ENCODE measurements at regions not wholly inside any gene's neighbourhood (a gene's known extent, or its start where the extent isn't known, plus 50 kb on each side); places are given as distances from the start of the nearest gene placed in this dataset.

GRCh38 chr1:232438476-232438875 lies 191.5 kb downstream of the SIPA1L2 start:
- intact Hi-C loops (cut with DNase I), result no loop called here
- Histone ChIP-seq H3K27me3 (no peaks in the 10 kb centered on the region), H3K4me1 (no peaks in the 10 kb centered on the region), H3K27ac (no peak overlapping the region), H3K9me3 (no peaks in the 10 kb centered on the region), H3K36me3 (peaks cover 77% of the 10 kb centered on the region), H3K4me3 (no peak overlapping the region)
- DNase-seq, result no peak
- no peak for TF ChIP-seq CTCF (IDR thresholded peaks at IDR 0.05)
- ATAC-seq, result no peak

GRCh38 chr1:232437510-232437909 lies 192.4 kb downstream of the SIPA1L2 start:
- Histone ChIP-seq H3K36me3 (peaks cover 74% of the 10 kb centered on the region), H3K27me3 (no peaks in the 10 kb centered on the region), H3K4me3 (no peak overlapping the region), H3K4me1 (no peaks in the 10 kb centered on the region), H3K9me3 (no peaks in the 10 kb centered on the region), H3K27ac (no peak overlapping the region)
- TF ChIP-seq CTCF (IDR thresholded peaks at IDR 0.05), result no peak
- intact Hi-C loops (cut with DNase I), result no loop called here
- ATAC-seq (no peak), DNase-seq (no peak)

- Histone ChIP-seq H3K4me3 (no peak overlapping the region), H3K27me3 (no peaks in the 10 kb centered on the region), H3K4me1 (no peaks in the 10 kb centered on the region), H3K27ac (no peak overlapping the region), H3K36me3 (peaks cover 65% of the 10 kb centered on the region), H3K9me3 (no peaks in the 10 kb centered on the region)
- ATAC-seq (peak; percentile 45), DNase-seq (no peak)
- intact Hi-C loops (cut with DNase I), result no loop called here
- no peak for TF ChIP-seq CTCF (IDR thresholded peaks at IDR 0.05)
These were observed 194.2 kb downstream of the SIPA1L2 start for GRCh38 chr1:232435729-232436128.

- Histone ChIP-seq H3K27me3 (no peaks in the 10 kb centered on the region), H3K4me3 (no peak overlapping the region), H3K9me3 (no peaks in the 10 kb centered on the region), H3K4me1 (no peaks in the 10 kb centered on the region), H3K36me3 (peaks cover 46% of the 10 kb centered on the region), H3K27ac (no peak overlapping the region)
- no peak for DNase-seq
- no peak for TF ChIP-seq CTCF (IDR thresholded peaks at IDR 0.05)
- intact Hi-C loops (cut with DNase I), result no loop called here
- ATAC-seq, result no peak
These were observed 197.6 kb downstream of the SIPA1L2 start for GRCh38 chr1:232432313-232432712.

- DNase-seq (no peak), ATAC-seq (no peak)
- intact Hi-C loops (cut with DNase I), result no loop called here
These were observed 198.2 kb downstream of the SIPA1L2 start for GRCh38 chr1:232431748-232432147.

More at GRCh38 chr1:232431748-232432147, 198.2 kb downstream of the SIPA1L2 start:
- Histone ChIP-seq H3K27ac (no peak overlapping the region), H3K36me3 (peaks cover 49% of the 10 kb centered on the region), H3K4me3 (no peak overlapping the region), H3K4me1 (no peaks in the 10 kb centered on the region), H3K27me3 (no peaks in the 10 kb centered on the region), H3K9me3 (no peaks in the 10 kb centered on the region)
- TF ChIP-seq CTCF (IDR thresholded peaks at IDR 0.05), result no peak

All from upper lobe of right lung (tissue), 1 donor.